Body of pancreas (tissue), 4 donors: ENCODE measurements at regions not wholly inside any gene's neighbourhood (a gene's known extent, or its start where the extent isn't known, plus 50 kb on each side); places are given as distances from the start of the nearest gene placed in this dataset.

Experiments
- CTCF ChIP-seq, 7 experiments: fragments of 450-650 bp in 4 of 7; fragments of 200-600 bp in 3 of 7; sonication (generic) in 3 of 7; IDR thresholded peaks; one replicate each; pipeline ENCODE4 v1.5.1; 2016 to 2019; ENCODE audit warnings: antibody characterized with exemption in 7 of 7
- POLR2A ChIP-seq, 3 donors: fragments of 450-650 bp; IDR thresholded peaks; one replicate each; pipeline ENCODE4 v1.6.1; 2016; ENCODE audit warnings: antibody characterized with exemption in 3 of 3, mild to moderate bottlenecking in 2 of 3

- TF ChIP-seq CTCF (IDR thresholded peaks at IDR 0.05) = no peak
- no peak for TF ChIP-seq POLR2A (IDR thresholded peaks at IDR 0.05)
Observed at GRCh38 chr2:176813156-176813555, 399.4 kb upstream of the HNRNPA3 start.
